Activated CD8-positive, alpha-beta memory T cell treated with anti-CD3 and anti-CD28 coated beads, Interleukin-2, amount 50 U/mL, for 1 hour (primary cell): ENCODE measurements at regions not wholly inside any gene's neighbourhood (a gene's known extent, or its start where the extent isn't known, plus 50 kb on each side); places are given as distances from the start of the nearest gene placed in this dataset.
"Not testable (repeated sequence)": the region's sequence is repeated elsewhere in the genome, so short reads cannot be mapped to it uniquely, and the experiment has no call there.

ENCODE experiments used
- DNase-seq: peaks from one replicate; pipeline ENCODE4 v3.0.0-alpha.2; 2020; ENCODE audit errors: extremely low read depth

- DNase-seq = no peak
Measured at GRCh38 chr15:31179693-31180092, 78.2 kb upstream of the TRPM1 start.

- DNase-seq = no peak
Measured at GRCh38 chr15:31193291-31193690, 91.8 kb upstream of the TRPM1 start.

- no peak for DNase-seq
Measured at GRCh38 chr15:31195871-31196270, 94.3 kb upstream of the TRPM1 start.

- DNase-seq = no peak
Measured at GRCh38 chr15:31197497-31198414, 96.2 kb upstream of the TRPM1 start.

GRCh38 chr15:31200735-31201151, 99.2 kb upstream of the TRPM1 start:
- no peak for DNase-seq

GRCh38 chr15:31202953-31203352, 101.4 kb upstream of the TRPM1 start:
- DNase-seq = no peak

- no peak for DNase-seq
Measured at GRCh38 chr15:31203999-31204398, 102.5 kb upstream of the TRPM1 start.

GRCh38 chr15:31206386-31207181, 105.1 kb upstream of the TRPM1 start:
- DNase-seq = no peak

GRCh38 chr15:31207246-31207645, 105.7 kb upstream of the TRPM1 start:
- DNase-seq = no peak

- DNase-seq = not testable (repeated sequence)
Measured at GRCh38 chr15:31207861-31208260, 106.3 kb upstream of the TRPM1 start.

GRCh38 chr15:31208817-31209216, 107.3 kb upstream of the TRPM1 start:
- no peak for DNase-seq

GRCh38 chr15:31211353-31211752, 109.8 kb upstream of the TRPM1 start:
- DNase-seq = no peak

GRCh38 chr15:31212326-31213080, 111.0 kb upstream of the TRPM1 start:
- DNase-seq = no peak

- no peak for DNase-seq
Measured at GRCh38 chr15:31214158-31214863, 112.3 kb upstream of the KLF13 start.

- DNase-seq = no peak
Measured at GRCh38 chr15:31214864-31215489, 111.7 kb upstream of the KLF13 start.

- peak; percentile 49 for DNase-seq
Measured at GRCh38 chr15:31215490-31216214, 111.0 kb upstream of the KLF13 start.

- DNase-seq = no peak
Measured at GRCh38 chr15:31216215-31216911, 110.3 kb upstream of the KLF13 start.

GRCh38 chr15:31217067-31217466, 109.6 kb upstream of the KLF13 start:
- DNase-seq = no peak

- DNase-seq = no peak
Measured at GRCh38 chr15:31217566-31218270, 108.9 kb upstream of the KLF13 start.
